ENCODE measurements at regions not wholly inside any gene's neighbourhood (a gene's known extent, or its start where the extent isn't known, plus 50 kb on each side); places are given as distances from the start of the nearest gene placed in this dataset.

- DNase-seq (ENCODE audit: low read depth, low spot score) (no peak), ATAC-seq (no peak)
- Histone ChIP-seq H3K4me3 (replicated peaks in 1 of 2; ENCODE audit: low read depth in 1 of 2, low read length in 2 of 2) (no peak overlapping the region), H3K9me2 (ENCODE audit: insufficient read depth) (no peaks in the 10 kb centered on the region), H3K4me2 (ENCODE audit: low read length) (no peak overlapping the region), H2AFZ (ENCODE audit: low read depth, low read length, poor library complexity, severe bottlenecking) (no peak overlapping the region), H3K36me3 (ENCODE audit: control insufficient read depth in 1 of 2, insufficient read depth in 2 of 2, low read length in 2 of 2) (no peaks in the 10 kb centered on the region), H4K20me1 (ENCODE audit: insufficient read depth) (no peaks in the 10 kb centered on the region), H3K4me1 (ENCODE audit: control insufficient read depth in 1 of 2, insufficient read depth in 2 of 2, low read length in 2 of 2) (no peaks in the 10 kb centered on the region), H3K79me2 (ENCODE audit: insufficient read depth, low read length) (no peaks in the 10 kb centered on the region), H3K9me3 (ENCODE audit: control insufficient read depth in 1 of 2, insufficient read depth in 1 of 2, low read depth in 1 of 2, low read length in 2 of 2) (no peaks in the 10 kb centered on the region), H3K27me3 (ENCODE audit: insufficient read depth, low read length) (no peaks in the 10 kb centered on the region), H3K27ac (ENCODE audit: low read depth, low read length) (no peak overlapping the region), H3K9ac (ENCODE audit: low read length) (no peak overlapping the region)
- intact Hi-C loops (cut with micrococcal nuclease) = no loop called here
- RAD21 ChIA-PET (ENCODE audit: low non-redundant PET in 1 of 2, low total read pairs in 2 of 2, uncharacterized antibody in 2 of 2, unreplicated experiment in 2 of 2) = no interaction called here
- CTCF ChIA-PET = no interaction called here
- POLR2A ChIA-PET = no interaction called here
- no peak for TF ChIP-seq EGR1 (IDR thresholded peaks at IDR 0.05; ENCODE audit: low read depth)
- TF ChIP-seq TCF7L2 (IDR thresholded peaks at IDR 0.05; ENCODE audit: borderline replicate concordance, extremely low read depth, insufficient read depth, insufficient read length) = no peak
- no peak for TF ChIP-seq YY1 (IDR thresholded peaks at IDR 0.05; ENCODE audit: extremely low read depth, insufficient replicate concordance, low read depth, low read length)
- no peak for TF ChIP-seq JUND (IDR thresholded peaks at IDR 0.05)
- TF ChIP-seq SP1 (IDR thresholded peaks at IDR 0.05; ENCODE audit: low read depth) = no peak
- TF ChIP-seq ZNF274 (IDR thresholded peaks at IDR 0.05; ENCODE audit: low read depth, low read length) = no peak
- TF ChIP-seq CEBPB (IDR thresholded peaks at IDR 0.05; ENCODE audit: low read depth) = no peak
- TF ChIP-seq EZH2phosphoT487 (IDR thresholded peaks at IDR 0.05; ENCODE audit: borderline replicate concordance) = no peak
- TF ChIP-seq SRF (IDR thresholded peaks at IDR 0.05; ENCODE audit: low read depth) = no peak
- TF ChIP-seq, protein P1, sequence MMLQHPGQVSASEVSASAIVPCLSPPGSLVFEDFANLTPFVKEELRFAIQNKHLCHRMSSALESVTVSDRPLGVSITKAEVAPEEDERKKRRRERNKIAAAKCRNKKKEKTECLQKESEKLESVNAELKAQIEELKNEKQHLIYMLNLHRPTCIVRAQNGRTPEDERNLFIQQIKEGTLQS (IDR thresholded peaks at IDR 0.05) = no peak
- TF ChIP-seq SIN3A (IDR thresholded peaks at IDR 0.05; ENCODE audit: low read depth) = no peak
- no TSS peak for BruUV-seq (replicated peaks)
These were observed 347.7 kb downstream of the HS3ST1 start for GRCh38 chr4:11081006-11081405.

- RAD21 ChIA-PET (ENCODE audit: low non-redundant PET in 1 of 2, low total read pairs in 2 of 2, uncharacterized antibody in 2 of 2, unreplicated experiment in 2 of 2) = no interaction called here
These were observed 349.5 kb downstream of the HS3ST1 start for GRCh38 chr4:11079171-11079570.

More at GRCh38 chr4:11079171-11079570, 349.5 kb downstream of the HS3ST1 start:
- DNase-seq (ENCODE audit: low read depth, low spot score) = no peak
- TF ChIP-seq SIN3A (IDR thresholded peaks at IDR 0.05; ENCODE audit: low read depth) (no peak), TCF7L2 (IDR thresholded peaks at IDR 0.05; ENCODE audit: borderline replicate concordance, extremely low read depth, insufficient read depth, insufficient read length) (no peak), ZFX (IDR thresholded peaks at IDR 0.05) (no peak), CEBPB (IDR thresholded peaks at IDR 0.05; ENCODE audit: low read depth) (no peak), EZH2phosphoT487 (IDR thresholded peaks at IDR 0.05; ENCODE audit: borderline replicate concordance) (no peak)
- ATAC-seq = no peak
- no peaks in the 10 kb centered on the region for H3K79me2 ChIP-seq (ENCODE audit: insufficient read depth, low read length)
- H4K20me1 ChIP-seq (ENCODE audit: insufficient read depth) = no peaks in the 10 kb centered on the region
- H3K27me3 ChIP-seq (ENCODE audit: insufficient read depth, low read length) = no peaks in the 10 kb centered on the region
- no peaks in the 10 kb centered on the region for H3K9me3 ChIP-seq (ENCODE audit: control insufficient read depth in 1 of 2, insufficient read depth in 1 of 2, low read depth in 1 of 2, low read length in 2 of 2)
- no TSS peak for BruUV-seq (replicated peaks)
- H3K27ac ChIP-seq (ENCODE audit: low read depth, low read length) = no peak overlapping the region
- H3K9me2 ChIP-seq (ENCODE audit: insufficient read depth) = no peaks in the 10 kb centered on the region
- H3K4me3 ChIP-seq (replicated peaks in 1 of 2; ENCODE audit: low read depth in 1 of 2, low read length in 2 of 2) = no peak overlapping the region
- H3K4me1 ChIP-seq (ENCODE audit: control insufficient read depth in 1 of 2, insufficient read depth in 2 of 2, low read length in 2 of 2) = no peaks in the 10 kb centered on the region
- no peak overlapping the region for H3K4me2 ChIP-seq (ENCODE audit: low read length)
- no peak overlapping the region for H3K9ac ChIP-seq (ENCODE audit: low read length)
- H2AFZ ChIP-seq (ENCODE audit: low read depth, low read length, poor library complexity, severe bottlenecking) = no peak overlapping the region
- H3K36me3 ChIP-seq (ENCODE audit: control insufficient read depth in 1 of 2, insufficient read depth in 2 of 2, low read length in 2 of 2) = no peaks in the 10 kb centered on the region
- ChIA-PET CTCF (no interaction called here), POLR2A (no interaction called here)
- intact Hi-C loops (cut with micrococcal nuclease) = no loop called here
